Hepatocyte (in vitro differentiated cells): ENCODE measurements at regions not wholly inside any gene's neighbourhood (a gene's known extent, or its start where the extent isn't known, plus 50 kb on each side); places are given as distances from the start of the nearest gene placed in this dataset.

Source experiments
- DNase-seq: peaks from one replicate; pipeline ENCODE4 v3.0.0-alpha.2; 2016; ENCODE audit warnings: low spot score
- H2AFZ ChIP-seq: fragments of 200-600 bp; sonication (generic); 2 replicates; pipeline ENCODE4 v1.6.0; 2016; ENCODE audit warnings: antibody characterized with exemption, mild to moderate bottlenecking
- H3K27ac ChIP-seq: fragments of 200-600 bp; sonication (generic); 2 replicates; pipeline ENCODE4 v1.5.1; 2016; ENCODE audit warnings: mild to moderate bottlenecking
- H3K27me3 ChIP-seq: fragments of 200-600 bp; sonication (generic); 2 replicates; pipeline ENCODE4 v1.6.1; 2016
- H3K36me3 ChIP-seq: fragments of 200-600 bp; sonication (generic); replicated peaks from 2 replicates; pipeline ENCODE4 v1.5.1; 2016; ENCODE audit warnings: low read depth; ENCODE audit not compliant: insufficient read depth
- H3K4me1 ChIP-seq: fragments of 200-600 bp; sonication (generic); 2 replicates; pipeline ENCODE4 v1.5.1; 2016; ENCODE audit warnings: mild to moderate bottlenecking, moderate library complexity; ENCODE audit not compliant: insufficient read depth
- H3K4me2 ChIP-seq: fragments of 200-600 bp; sonication (generic); 2 replicates; pipeline ENCODE4 v1.6.0; 2016
- H3K4me3 ChIP-seq: fragments of 200-600 bp; sonication (generic); 2 replicates; pipeline ENCODE4 v1.5.1; 2016; ENCODE audit warnings: mild to moderate bottlenecking
- H3K79me2 ChIP-seq: fragments of 200-600 bp; sonication (generic); 2 replicates; pipeline ENCODE4 v1.6.0; 2017; ENCODE audit warnings: mild to moderate bottlenecking
- H3K9me2 ChIP-seq: fragments of 200-600 bp; sonication (generic); replicated peaks from 2 replicates; pipeline ENCODE4 v1.6.0; 2017; ENCODE audit warnings: mild to moderate bottlenecking; ENCODE audit not compliant: insufficient read depth
- H3K9me3 ChIP-seq: fragments of 200-600 bp; sonication (generic); 2 replicates; pipeline ENCODE4 v1.5.1; 2016; ENCODE audit warnings: low read depth, mild to moderate bottlenecking
- H4K20me1 ChIP-seq: fragments of 200-600 bp; sonication (generic); 2 replicates; pipeline ENCODE4 v1.6.0; 2016; ENCODE audit warnings: mild to moderate bottlenecking; ENCODE audit not compliant: insufficient read depth, poor library complexity, severe bottlenecking
- CTCF ChIP-seq: fragments of 200-600 bp; sonication (generic); IDR thresholded peaks from 2 replicates; pipeline ENCODE4 v1.5.1; 2016; ENCODE audit warnings: antibody characterized with exemption, mild to moderate bottlenecking; ENCODE audit not compliant: poor library complexity
- EZH2 ChIP-seq: fragments of 200-600 bp; sonication (generic); IDR thresholded peaks from 2 replicates; pipeline ENCODE4 v1.6.1; 2016; ENCODE audit warnings: antibody characterized with exemption, mild to moderate bottlenecking, borderline replicate concordance
- EZH2phosphoT487 ChIP-seq: fragments of 200-600 bp; sonication (generic); IDR thresholded peaks from one replicate; pipeline ENCODE4 v1.6.1; 2018; ENCODE audit warnings: antibody characterized with exemption, mild to moderate bottlenecking, low read depth, moderate library complexity; ENCODE audit not compliant: unreplicated experiment, severe bottlenecking
- WGBS: methylation state at CpG from one replicate; pipeline ENCODE4 v1.1.6; 2016; ENCODE audit warnings: low lambda C conversion rate; ENCODE audit errors: missing lambda C conversion rate; 5-methylcytosine and 5-hydroxymethylcytosine counted together

DNA sequence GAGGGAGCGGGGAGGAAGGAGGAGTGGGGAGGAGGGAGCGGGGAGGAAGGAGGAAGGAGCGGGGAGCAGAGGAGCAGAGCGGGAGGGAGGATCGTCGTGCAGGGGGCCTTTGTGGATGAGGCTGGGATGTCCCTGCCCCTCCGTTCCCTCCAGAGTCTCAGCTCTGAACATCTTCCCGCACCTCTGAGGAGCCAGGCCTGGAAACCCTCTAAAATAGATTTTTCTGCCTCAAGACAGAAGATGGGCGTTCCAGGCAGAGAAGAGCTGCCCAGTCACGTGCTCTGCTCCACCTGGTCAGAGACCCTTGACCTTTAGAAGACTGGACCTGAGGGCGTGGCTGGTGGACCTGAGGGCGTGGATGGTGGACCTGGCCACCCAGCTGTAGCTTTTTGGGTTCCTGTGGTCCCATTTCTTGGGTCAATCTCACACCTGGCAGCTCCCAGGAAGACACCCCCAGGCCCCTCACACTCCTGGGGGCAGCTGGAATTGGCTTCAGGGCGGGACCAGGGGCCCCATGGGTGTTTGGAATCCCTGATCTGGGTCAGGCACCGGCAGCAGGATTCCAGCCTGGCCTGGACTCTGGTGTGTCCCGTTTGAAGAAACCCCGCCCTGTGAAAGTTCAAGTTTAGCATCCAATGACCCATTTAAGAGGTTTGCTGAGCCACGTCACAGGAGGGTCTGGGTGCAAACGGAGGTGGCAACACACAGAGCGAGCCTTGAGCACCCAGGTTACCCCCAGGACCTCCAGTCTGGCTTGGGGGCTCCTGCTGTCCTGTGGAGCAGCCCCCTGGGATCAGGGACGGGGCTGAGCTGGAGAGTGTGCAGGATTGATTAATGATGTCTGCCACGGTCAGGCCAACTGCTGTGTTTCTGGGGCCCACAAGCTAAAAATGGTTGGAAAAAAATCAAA is 96.9 kb upstream of the BHLHE23 start:
- H3K4me1 ChIP-seq = no peaks in the 10 kb centered on the region
- TF ChIP-seq EZH2 (no peak), EZH2phosphoT487 (no peak), CTCF (no peak)
- H3K36me3 ChIP-seq = no peaks in the 10 kb centered on the region
- H3K4me2 ChIP-seq = no peak overlapping the region
- no peaks in the 10 kb centered on the region for H3K9me2 ChIP-seq
- H3K27me3 ChIP-seq = peaks cover 32% of the 10 kb centered on the region
- H3K27ac ChIP-seq = no peak overlapping the region
- 73% methylated on average over 15 of the region's 21 CpGs for WGBS
- H3K4me3 ChIP-seq = no peak overlapping the region
- no peak for DNase-seq
- no peak overlapping the region for H2AFZ ChIP-seq
- H4K20me1 ChIP-seq = no peaks in the 10 kb centered on the region
- no peaks in the 10 kb centered on the region for H3K9me3 ChIP-seq
- H3K79me2 ChIP-seq = no peaks in the 10 kb centered on the region

DNA sequence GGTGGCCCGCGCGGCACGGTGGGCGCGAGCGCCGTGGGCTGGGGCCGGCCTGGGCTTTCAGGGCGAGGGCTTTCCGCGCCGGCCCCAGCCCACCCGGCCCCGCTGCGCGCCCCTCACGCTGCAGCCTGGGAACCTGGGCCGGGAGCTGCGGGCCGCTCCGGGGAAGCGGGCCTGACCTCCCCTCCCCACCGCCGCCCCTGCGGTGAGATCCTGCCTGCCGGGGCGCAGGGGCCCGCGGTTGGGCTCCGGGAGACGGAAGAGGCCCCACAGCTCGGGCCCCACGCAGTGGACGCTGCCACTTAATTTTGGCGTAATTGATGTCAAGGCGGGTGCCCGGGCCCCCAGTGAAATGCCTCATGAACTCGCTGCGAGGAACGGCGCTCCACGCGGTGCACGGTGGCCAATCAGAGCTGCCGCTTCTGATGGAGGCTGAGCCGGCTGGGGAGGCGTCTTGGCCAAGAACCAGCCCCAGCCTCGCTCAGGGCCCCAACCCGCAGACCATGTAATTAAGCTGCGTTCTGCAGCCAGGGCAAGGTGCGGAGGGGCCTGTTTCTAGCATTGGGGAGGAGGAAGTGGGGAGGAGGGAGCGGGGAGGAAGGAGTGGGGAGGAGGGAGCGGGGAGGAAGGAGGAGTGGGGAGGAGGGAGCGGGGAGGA is 96.1 kb upstream of the BHLHE23 start:
- no peaks in the 10 kb centered on the region for H3K36me3 ChIP-seq
- DNase-seq = no peak
- H4K20me1 ChIP-seq = no peaks in the 10 kb centered on the region
- H3K79me2 ChIP-seq = no peaks in the 10 kb centered on the region
- peak overlapping the region; percentile 100 for H3K4me2 ChIP-seq
- peak overlapping the region; percentile 36 for H2AFZ ChIP-seq
- no peak overlapping the region for H3K27ac ChIP-seq
- H3K9me2 ChIP-seq = no peaks in the 10 kb centered on the region
- TF ChIP-seq EZH2 = no peak
- no peak for TF ChIP-seq EZH2phosphoT487
- no peak for TF ChIP-seq CTCF
- no peaks in the 10 kb centered on the region for H3K9me3 ChIP-seq
- 2% methylated on average over 49 of the region's 55 CpGs for WGBS
- peak overlapping the region; percentile 70 for H3K4me3 ChIP-seq
- H3K4me1 ChIP-seq = no peaks in the 10 kb centered on the region
- peaks cover 32% of the 10 kb centered on the region for H3K27me3 ChIP-seq

- H3K36me3 ChIP-seq = no peaks in the 10 kb centered on the region
- peaks cover 32% of the 10 kb centered on the region for H3K27me3 ChIP-seq
- 3% methylated on average over 97 of the region's 100 CpGs for WGBS
- TF ChIP-seq CTCF = no peak
- peak; percentile 77 for TF ChIP-seq EZH2
- H3K4me1 ChIP-seq = no peaks in the 10 kb centered on the region
- H3K79me2 ChIP-seq = no peaks in the 10 kb centered on the region
- no peaks in the 10 kb centered on the region for H3K9me3 ChIP-seq
- H2AFZ ChIP-seq = peak overlapping the region; percentile 36
- no peaks in the 10 kb centered on the region for H4K20me1 ChIP-seq
- no peaks in the 10 kb centered on the region for H3K9me2 ChIP-seq
- no peak overlapping the region for H3K27ac ChIP-seq
- H3K4me3 ChIP-seq = peak overlapping the region; percentile 70
- peak overlapping the region; percentile 100 for H3K4me2 ChIP-seq
- peak; percentile 44 for DNase-seq
Measured at GRCh38 chr20:63101781-63102720, 95.3 kb upstream of the BHLHE23 start.
